ENCODE measurements at regions not wholly inside any gene's neighbourhood (a gene's known extent, or its start where the extent isn't known, plus 50 kb on each side); places are given as distances from the start of the nearest gene placed in this dataset.

GRCh38 chr5:133687212-133688061 is 75.1 kb upstream of the FSTL4 start:
- DNase-seq (ENCODE audit: low spot score), result no peak

GRCh38 chr5:133686566-133686965 is 74.2 kb upstream of the FSTL4 start:
- DNase-seq (ENCODE audit: low spot score), result no peak

DNA sequence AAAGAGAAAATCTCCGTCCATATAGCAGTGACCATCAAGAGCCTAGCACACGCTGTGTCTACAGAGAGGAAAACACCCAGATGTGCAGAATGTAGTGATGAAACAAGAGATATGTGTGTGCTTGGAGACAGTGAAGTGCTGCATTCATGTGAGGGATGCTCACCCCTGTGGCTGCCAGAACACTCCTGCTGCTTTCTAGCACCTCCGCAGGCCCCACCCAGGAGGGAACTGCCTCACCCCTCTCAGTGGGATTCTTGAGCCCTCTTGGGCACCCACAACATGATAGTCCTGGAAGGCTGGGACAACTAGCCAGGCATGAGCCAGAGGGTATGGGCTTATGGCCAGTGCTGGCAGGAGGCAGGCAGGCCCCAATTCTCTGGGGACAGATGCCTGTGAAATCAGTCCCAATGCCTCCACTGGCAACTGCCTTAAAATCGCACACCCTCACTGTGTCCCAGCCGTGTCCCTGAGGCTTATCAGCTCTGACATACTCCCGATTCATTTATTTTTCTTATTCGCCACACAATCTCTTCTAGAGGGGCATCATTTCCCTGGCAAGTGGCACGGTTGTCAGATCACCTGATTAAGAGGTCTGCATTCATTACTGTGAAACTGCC is 73.2 kb upstream of the FSTL4 start:
- DNase-seq (ENCODE audit: low spot score), result no peak

GRCh38 chr5:133683646-133684596 is 71.6 kb upstream of the FSTL4 start:
- no peak for DNase-seq (ENCODE audit: low spot score)

DNA sequence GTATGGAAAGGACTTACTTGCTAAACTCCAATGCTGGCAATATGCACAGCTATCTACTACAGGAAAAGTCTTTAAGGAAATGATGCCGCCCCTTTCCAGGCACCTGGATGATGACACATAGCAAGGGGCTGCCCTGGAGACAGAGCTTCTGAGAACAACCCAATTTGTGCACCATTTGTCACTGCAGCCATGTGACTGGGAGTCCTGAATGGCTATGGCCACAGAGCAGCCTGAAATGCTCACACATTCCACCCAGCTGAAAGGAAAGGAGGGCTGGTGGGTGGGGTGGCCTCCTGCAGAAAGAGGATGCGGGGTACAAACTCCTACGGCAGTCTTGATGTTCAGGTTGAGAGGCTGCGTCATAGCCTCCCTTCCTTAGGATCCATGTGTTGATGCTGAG is 70.1 kb upstream of the FSTL4 start:
- no peak for DNase-seq (ENCODE audit: low spot score)

GRCh38 chr5:133681896-133682295 is 69.6 kb upstream of the FSTL4 start:
- no peak for DNase-seq (ENCODE audit: low spot score)

DNA sequence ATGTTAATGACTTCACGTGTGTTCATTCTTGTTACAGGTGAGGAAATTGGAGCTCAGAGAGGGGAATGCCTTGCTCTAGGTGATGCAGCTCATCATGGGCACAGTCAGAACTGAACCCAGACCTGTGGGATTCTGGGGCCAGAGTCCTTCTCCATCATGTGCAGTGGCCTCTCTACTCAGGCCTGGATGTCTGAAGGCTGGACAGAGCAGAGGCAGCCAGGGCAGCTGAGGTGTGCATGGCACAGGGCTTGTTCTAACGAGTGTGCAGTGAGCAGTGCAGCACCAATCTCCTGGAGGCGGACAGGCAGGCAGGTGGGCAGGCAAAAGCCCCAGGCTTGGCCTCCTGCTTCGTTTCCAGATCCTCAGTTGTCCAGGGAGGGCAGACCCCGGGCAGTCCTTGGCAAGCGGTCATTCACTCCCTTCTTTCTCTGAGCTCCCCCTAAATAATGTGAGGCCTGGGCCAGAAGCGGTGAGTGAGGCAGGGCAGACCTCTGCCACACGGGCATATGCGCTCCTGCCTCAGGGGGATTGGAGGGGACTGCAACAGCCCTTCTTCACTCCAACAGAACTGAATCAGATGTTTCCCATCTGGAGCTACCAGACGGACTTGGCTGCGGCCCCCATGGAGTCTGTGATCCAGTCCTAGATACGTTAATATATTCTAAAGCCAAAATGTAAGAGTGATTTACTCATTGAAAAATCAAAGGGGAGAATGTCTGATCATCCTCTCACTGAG is 68.7 kb upstream of the FSTL4 start:
- no peak for DNase-seq (ENCODE audit: low spot score)

- DNase-seq (ENCODE audit: low spot score), result no peak
Measured at GRCh38 chr5:133679534-133679933, 67.2 kb upstream of the FSTL4 start.

GRCh38 chr5:133675376-133676154 is 63.2 kb upstream of the FSTL4 start:
- no peak for DNase-seq (ENCODE audit: low spot score)

DNA sequence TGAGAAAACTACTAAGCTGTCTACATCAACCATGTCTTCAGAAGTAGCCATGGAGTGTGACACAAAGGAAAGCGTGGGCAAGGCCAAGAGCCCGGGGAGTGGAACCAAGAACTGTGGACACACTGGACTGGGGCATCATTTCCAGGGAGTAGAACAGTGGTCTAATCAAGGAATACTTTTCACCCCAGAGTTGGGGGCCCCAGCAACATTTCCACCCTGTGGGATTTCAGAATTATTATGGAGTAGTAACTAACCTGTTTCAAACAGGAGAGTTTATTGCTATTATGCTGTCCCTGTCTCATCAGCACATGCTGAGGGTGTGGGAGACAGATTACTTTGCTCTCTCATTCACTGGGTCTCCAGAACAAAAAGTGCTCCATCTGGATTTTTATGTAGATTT is 58.0 kb upstream of the FSTL4 start:
- no peak for DNase-seq (ENCODE audit: low spot score)

DNA sequence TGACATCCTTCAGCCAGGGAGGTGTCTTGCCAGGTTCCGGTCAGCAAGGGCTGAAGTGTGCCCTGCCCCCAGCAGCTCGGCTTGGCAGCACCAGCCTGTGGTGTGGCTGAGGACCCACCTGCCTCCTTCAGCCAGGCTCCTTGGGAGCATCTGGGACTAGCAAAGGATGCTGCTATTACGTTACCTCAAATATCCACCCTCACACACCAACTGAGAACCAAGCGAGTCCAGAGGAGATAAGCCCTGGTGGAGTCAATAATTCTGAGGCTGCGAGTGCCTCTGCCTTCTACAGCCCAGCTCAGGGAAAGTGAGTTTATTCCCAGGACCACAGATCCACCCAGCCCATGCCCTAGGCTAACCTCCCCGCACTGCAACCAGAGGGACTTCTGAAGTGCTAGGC is 57.1 kb upstream of the FSTL4 start:
- DNase-seq (ENCODE audit: low spot score), result no peak

GRCh38 chr5:133668458-133668857 is 56.1 kb upstream of the FSTL4 start:
- no peak for DNase-seq (ENCODE audit: low spot score)

DNA sequence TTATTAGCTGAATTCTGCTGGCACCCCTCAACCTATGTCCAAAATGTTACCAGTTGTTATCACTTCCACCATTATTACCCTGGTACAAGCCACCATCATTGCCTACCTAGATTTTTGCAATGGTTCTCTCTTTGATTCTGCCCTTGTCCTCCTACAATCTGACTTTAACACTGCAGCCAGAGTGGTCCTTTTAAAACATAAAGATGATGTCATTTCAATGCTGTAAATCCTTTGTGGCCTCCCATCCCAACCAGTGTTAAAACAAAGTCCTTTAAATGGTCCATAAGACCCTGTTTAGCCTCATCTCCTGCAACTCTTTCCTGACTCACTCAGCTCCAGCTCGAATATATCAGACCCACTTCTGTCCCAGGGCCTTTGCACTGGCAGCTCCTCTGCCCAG is 54.9 kb upstream of the FSTL4 start:
- no peak for DNase-seq (ENCODE audit: low spot score)

DNA sequence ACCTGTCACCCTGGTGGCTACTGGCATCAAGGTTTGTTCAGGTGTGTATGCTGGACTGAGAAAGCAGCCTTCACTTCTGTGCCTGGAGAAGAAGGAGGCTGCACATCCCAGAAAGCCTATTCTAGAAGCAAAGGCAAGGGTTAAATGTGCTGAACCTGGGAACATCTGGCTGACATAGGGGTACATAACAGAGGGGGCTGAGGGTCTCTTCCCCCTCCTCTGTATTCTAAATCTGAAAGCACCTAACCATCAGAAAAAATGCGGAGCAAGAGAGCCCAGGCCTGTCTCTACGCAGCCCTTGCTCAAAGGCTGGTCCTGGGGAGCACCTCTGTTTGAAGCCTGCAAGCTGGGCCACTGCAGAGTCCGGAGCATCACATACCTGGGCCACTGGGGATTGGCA is 53.2 kb upstream of the FSTL4 start:
- no peak for DNase-seq (ENCODE audit: low spot score)

GRCh38 chr5:133664422-133664821 is 52.1 kb upstream of the FSTL4 start:
- DNase-seq (ENCODE audit: low spot score), result no peak

GRCh38 chr5:133663397-133664054 is 51.2 kb upstream of the FSTL4 start:
- DNase-seq (ENCODE audit: low spot score), result no peak

GRCh38 chr5:133662578-133662977 is 50.2 kb upstream of the FSTL4 start:
- DNase-seq (ENCODE audit: low spot score), result no peak
